A673 (cell line): ENCODE measurements at regions not wholly inside any gene's neighbourhood (a gene's known extent, or its start where the extent isn't known, plus 50 kb on each side); places are given as distances from the start of the nearest gene placed in this dataset.

Experiments
- BruUV-seq: library from RNA; stranded (reverse); fragments of 400-500 nt; replicated peaks from 2 replicates; lab custom pipeline; 2021; lab: Mats Ljungman, UMichigan
- CTCF ChIA-PET: fragments of 300-600 bp; sonication (Branson Sonifier 250); formaldehyde crosslinking; loops from one replicate; lab custom pipeline; 2022; ENCODE audit warnings: antibody characterized with exemption; lab: Charles Lee
- POLR2A ChIA-PET: fragments of 300-600 bp; sonication (Branson Sonifier 250); formaldehyde crosslinking; loops from one replicate; lab custom pipeline; 2022; ENCODE audit warnings: antibody characterized with exemption; ENCODE audit not compliant: low non-redundant PET; lab: Charles Lee
- DNase-seq: peaks from one replicate; pipeline ENCODE4 v3.0.0-alpha.2; 2015; ENCODE audit warnings: low spot score
- H3K27ac ChIP-seq: fragments of 200-600 bp; sonication (generic); 2 replicates; pipeline ENCODE4 v1.5.1; 2016; ENCODE audit warnings: mixed run types, low read depth, mild to moderate bottlenecking, mixed read lengths, antibody characterized with exemption, low read length; ENCODE audit not compliant: poor library complexity, severe bottlenecking
- H3K27me3 ChIP-seq: fragments of 200-600 bp; sonication (generic); replicated peaks from 2 replicates; pipeline ENCODE4 v1.6.1; 2017; ENCODE audit warnings: mixed run types, low read depth, mild to moderate bottlenecking, mixed read lengths, antibody characterized with exemption, low read length; ENCODE audit not compliant: insufficient read depth, poor library complexity
- H3K36me3 ChIP-seq: fragments of 200-600 bp; sonication (generic); 2 replicates; pipeline ENCODE4 v1.6.1; 2016; ENCODE audit warnings: mixed run types, mild to moderate bottlenecking, mixed read lengths, antibody characterized with exemption, low read length; ENCODE audit not compliant: insufficient read depth, poor library complexity, severe bottlenecking
- H3K4me1 ChIP-seq: fragments of 200-600 bp; sonication (generic); 2 replicates; pipeline ENCODE4 v1.6.1; 2017; ENCODE audit warnings: mixed run types, mild to moderate bottlenecking, mixed read lengths, antibody characterized with exemption, low read length; ENCODE audit not compliant: insufficient read depth, poor library complexity, severe bottlenecking
- H3K4me3 ChIP-seq: fragments of 200-600 bp; sonication (generic); 2 replicates; pipeline ENCODE4 v1.5.1; 2016; ENCODE audit warnings: low read depth, mixed run types, mild to moderate bottlenecking, mixed read lengths, low read length; ENCODE audit not compliant: poor library complexity, severe bottlenecking
- H3K9me3 ChIP-seq: fragments of 200-600 bp; sonication (generic); 2 replicates; pipeline ENCODE4 v1.6.1; 2016; ENCODE audit warnings: mixed run types, low read depth, mild to moderate bottlenecking, mixed read lengths, antibody characterized with exemption, low read length; ENCODE audit not compliant: poor library complexity, severe bottlenecking
- EZH2 ChIP-seq: fragments of 200-600 bp; sonication (generic); IDR thresholded peaks from 2 replicates; pipeline ENCODE4 v1.6.1; 2017; ENCODE audit warnings: borderline replicate concordance, low read depth, mild to moderate bottlenecking, mixed read lengths, antibody characterized with exemption, low read length; ENCODE audit not compliant: poor library complexity, severe bottlenecking
- intact Hi-C: fragments of 100-400 bp; cut with micrococcal nuclease; formaldehyde crosslinking; loops from one replicate; pipeline ENCODE4 v1.10.0; 2022; ENCODE audit not compliant: unreplicated experiment
- TF ChIP-seq, protein P1 (sequence below): fragments of 300-800, 200-600 bp; sonication (generic); conservative IDR thresholded peaks from 2 replicates; pipeline ENCODE4 v1.5.1; 2017; ENCODE audit warnings: low read depth, mild to moderate bottlenecking, antibody characterized with exemption, low read length, moderate library complexity, mixed read lengths

DNA sequence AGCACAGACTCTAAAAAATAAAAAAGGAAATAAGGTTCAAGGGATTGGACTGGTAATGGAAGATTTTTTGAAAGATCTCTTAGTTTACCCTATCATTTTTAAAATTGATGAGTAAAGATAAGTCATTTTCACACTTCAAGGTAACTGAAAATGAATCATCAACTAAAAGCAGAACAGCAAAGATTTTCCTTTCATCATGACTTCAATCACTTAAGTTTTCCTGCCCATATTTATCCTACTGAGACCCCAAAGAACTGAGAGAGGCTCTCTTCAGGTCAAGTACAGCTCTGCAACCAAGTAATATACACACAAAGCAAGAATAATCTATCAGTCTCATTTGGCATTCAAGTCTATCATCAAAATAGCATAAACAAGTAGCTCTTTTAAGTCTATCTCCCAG, 540.7 kb downstream of the METTL4 start:
- H3K36me3 ChIP-seq = no peaks in the 10 kb centered on the region
- CTCF ChIA-PET = no interaction called here
- intact Hi-C loops = no loop called here
- no peak for DNase-seq
- no peaks in the 10 kb centered on the region for H3K9me3 ChIP-seq
- H3K27me3 ChIP-seq = no peaks in the 10 kb centered on the region
- no peaks in the 10 kb centered on the region for H3K4me1 ChIP-seq
- H3K4me3 ChIP-seq = no peak overlapping the region
- BruUV-seq = no TSS peak
- POLR2A ChIA-PET = no interaction called here
- H3K27ac ChIP-seq = no peak overlapping the region
- TF ChIP-seq, protein P1, sequence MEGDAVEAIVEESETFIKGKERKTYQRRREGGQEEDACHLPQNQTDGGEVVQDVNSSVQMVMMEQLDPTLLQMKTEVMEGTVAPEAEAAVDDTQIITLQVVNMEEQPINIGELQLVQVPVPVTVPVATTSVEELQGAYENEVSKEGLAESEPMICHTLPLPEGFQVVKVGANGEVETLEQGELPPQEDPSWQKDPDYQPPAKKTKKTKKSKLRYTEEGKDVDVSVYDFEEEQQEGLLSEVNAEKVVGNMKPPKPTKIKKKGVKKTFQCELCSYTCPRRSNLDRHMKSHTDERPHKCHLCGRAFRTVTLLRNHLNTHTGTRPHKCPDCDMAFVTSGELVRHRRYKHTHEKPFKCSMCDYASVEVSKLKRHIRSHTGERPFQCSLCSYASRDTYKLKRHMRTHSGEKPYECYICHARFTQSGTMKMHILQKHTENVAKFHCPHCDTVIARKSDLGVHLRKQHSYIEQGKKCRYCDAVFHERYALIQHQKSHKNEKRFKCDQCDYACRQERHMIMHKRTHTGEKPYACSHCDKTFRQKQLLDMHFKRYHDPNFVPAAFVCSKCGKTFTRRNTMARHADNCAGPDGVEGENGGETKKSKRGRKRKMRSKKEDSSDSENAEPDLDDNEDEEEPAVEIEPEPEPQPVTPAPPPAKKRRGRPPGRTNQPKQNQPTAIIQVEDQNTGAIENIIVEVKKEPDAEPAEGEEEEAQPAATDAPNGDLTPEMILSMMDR = no peak
- TF ChIP-seq EZH2 = no peak

DNA sequence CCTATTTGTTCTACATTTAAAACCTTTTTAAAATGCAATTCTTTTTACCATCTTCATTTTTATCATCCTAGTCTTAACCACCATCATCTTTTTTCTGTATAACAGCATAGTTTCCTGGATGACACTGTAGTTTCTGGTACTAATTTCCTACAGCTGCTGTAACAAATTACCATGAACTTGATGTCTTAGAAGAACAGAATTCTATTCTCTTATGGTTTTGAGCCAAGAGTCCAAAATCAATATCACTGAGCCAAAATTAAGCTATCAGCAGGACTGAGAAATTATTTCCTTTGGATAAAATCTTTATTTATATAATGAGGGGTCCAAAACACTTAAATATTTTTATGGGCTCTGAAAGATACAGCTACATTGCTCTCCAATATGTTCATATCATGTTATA, 539.3 kb downstream of the METTL4 start:
- CTCF ChIA-PET = no interaction called here
- POLR2A ChIA-PET = no interaction called here
- H3K4me3 ChIP-seq = no peak overlapping the region
- no peaks in the 10 kb centered on the region for H3K36me3 ChIP-seq
- intact Hi-C loops = no loop called here
- no peak overlapping the region for H3K27ac ChIP-seq
- no peak for TF ChIP-seq EZH2
- TF ChIP-seq, protein P1 = no peak
- no peaks in the 10 kb centered on the region for H3K27me3 ChIP-seq
- no peaks in the 10 kb centered on the region for H3K9me3 ChIP-seq
- H3K4me1 ChIP-seq = no peaks in the 10 kb centered on the region
- no peak for DNase-seq
- BruUV-seq = no TSS peak

DNA sequence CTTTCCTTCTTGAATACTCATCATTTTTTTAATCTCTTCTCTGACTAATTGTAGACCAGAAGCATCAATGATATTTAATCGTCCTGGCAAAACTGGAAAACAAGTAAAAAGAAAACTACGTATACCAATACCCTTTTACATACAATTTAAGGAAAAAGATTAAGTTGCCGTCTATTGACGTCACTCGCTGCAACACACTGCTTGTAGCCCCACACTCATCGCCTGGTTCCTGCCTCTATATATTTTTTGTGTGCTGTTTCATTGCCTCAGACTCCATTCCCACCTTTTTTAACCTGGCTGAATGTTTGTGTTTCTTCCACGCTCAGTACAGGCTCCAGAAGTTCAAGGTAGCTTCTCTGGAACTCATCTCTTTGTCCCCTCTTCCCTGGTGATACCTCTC, 536.2 kb downstream of the METTL4 start:
- no peaks in the 10 kb centered on the region for H3K9me3 ChIP-seq
- H3K27ac ChIP-seq = no peak overlapping the region
- POLR2A ChIA-PET = no interaction called here
- TF ChIP-seq EZH2 = no peak
- TF ChIP-seq, protein P1 = no peak
- CTCF ChIA-PET = no interaction called here
- no peak for DNase-seq
- no peaks in the 10 kb centered on the region for H3K27me3 ChIP-seq
- H3K4me3 ChIP-seq = no peak overlapping the region
- BruUV-seq = no TSS peak
- intact Hi-C loops = no loop called here
- no peaks in the 10 kb centered on the region for H3K36me3 ChIP-seq
- no peaks in the 10 kb centered on the region for H3K4me1 ChIP-seq

DNA sequence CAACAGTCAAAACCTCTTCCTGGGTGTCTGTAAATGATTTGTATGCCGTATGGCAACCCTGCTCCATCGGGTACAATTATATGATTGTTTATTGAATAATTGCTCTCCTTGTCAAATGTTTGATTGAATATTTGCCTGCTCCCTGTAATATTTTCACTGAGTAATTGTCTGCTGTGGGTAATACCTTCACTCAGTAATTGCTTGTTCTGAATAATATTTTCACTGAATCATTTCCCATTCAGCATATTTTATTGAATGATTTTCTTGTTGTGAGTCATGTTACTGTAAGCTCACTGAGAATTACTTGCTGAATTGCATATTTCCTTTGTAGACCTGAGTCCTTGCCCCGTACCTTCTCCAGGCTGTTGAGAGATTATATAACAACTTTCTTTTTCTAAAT, 535.2 kb downstream of the METTL4 start:
- Histone ChIP-seq H3K27me3 (no peaks in the 10 kb centered on the region), H3K4me1 (no peaks in the 10 kb centered on the region), H3K27ac (no peak overlapping the region), H3K36me3 (no peaks in the 10 kb centered on the region), H3K4me3 (no peak overlapping the region), H3K9me3 (no peaks in the 10 kb centered on the region)
- POLR2A ChIA-PET = no interaction called here
- CTCF ChIA-PET = no interaction called here
- DNase-seq = no peak
- intact Hi-C loops = no loop called here
- no peak for TF ChIP-seq EZH2
- TF ChIP-seq, protein P1 = no peak
- BruUV-seq = no TSS peak
